ENCODE measurements at regions not wholly inside any gene's neighbourhood (a gene's known extent, or its start where the extent isn't known, plus 50 kb on each side); places are given as distances from the start of the nearest gene placed in this dataset.

- TF ChIP-seq CTCF (IDR thresholded peaks at IDR 0.05; ENCODE audit: low read depth, low read length), result no peak
- Histone ChIP-seq H3K4me1 (no peaks in the 10 kb centered on the region), H3K36me3 (no peaks in the 10 kb centered on the region), H3K27me3 (no peaks in the 10 kb centered on the region), H3K9me3 (no peaks in the 10 kb centered on the region), H3K4me3 (ENCODE audit: low read depth, low read length) (no peak overlapping the region)
- no peak for DNase-seq
Measured at GRCh38 chr3:163915280-163915679, 1163.0 kb downstream of the SI start.

- no peaks in the 10 kb centered on the region for H3K27me3 ChIP-seq
- TF ChIP-seq CTCF (IDR thresholded peaks at IDR 0.05; ENCODE audit: low read depth, low read length), result no peak
- H3K9me3 ChIP-seq, result no peaks in the 10 kb centered on the region
- no peaks in the 10 kb centered on the region for H3K4me1 ChIP-seq
- no peak for DNase-seq
- H3K36me3 ChIP-seq, result no peaks in the 10 kb centered on the region
- H3K4me3 ChIP-seq (ENCODE audit: low read depth, low read length), result no peak overlapping the region
Measured at GRCh38 chr3:163914567-163914966, 1163.7 kb downstream of the SI start.

GRCh38 chr3:163891771-163892170, 1186.5 kb downstream of the SI start:
- Histone ChIP-seq H3K27me3 (no peaks in the 10 kb centered on the region), H3K4me3 (ENCODE audit: low read depth, low read length) (no peak overlapping the region), H3K4me1 (no peaks in the 10 kb centered on the region), H3K36me3 (no peaks in the 10 kb centered on the region), H3K9me3 (no peaks in the 10 kb centered on the region)
- no peak for TF ChIP-seq CTCF (IDR thresholded peaks at IDR 0.05; ENCODE audit: low read depth, low read length)
- DNase-seq, result no peak

GRCh38 chr3:163890661-163891060, 1187.6 kb downstream of the SI start:
- Histone ChIP-seq H3K9me3 (no peaks in the 10 kb centered on the region), H3K27me3 (no peaks in the 10 kb centered on the region), H3K4me1 (no peaks in the 10 kb centered on the region), H3K36me3 (no peaks in the 10 kb centered on the region), H3K4me3 (ENCODE audit: low read depth, low read length) (no peak overlapping the region)
- TF ChIP-seq CTCF (IDR thresholded peaks at IDR 0.05; ENCODE audit: low read depth, low read length), result no peak
- no peak for DNase-seq

- no peak for TF ChIP-seq CTCF (IDR thresholded peaks at IDR 0.05; ENCODE audit: low read depth, low read length)
- H3K4me3 ChIP-seq (ENCODE audit: low read depth, low read length), result no peak overlapping the region
- no peaks in the 10 kb centered on the region for H3K9me3 ChIP-seq
- H3K36me3 ChIP-seq, result no peaks in the 10 kb centered on the region
- no peak for DNase-seq
- H3K27me3 ChIP-seq, result no peaks in the 10 kb centered on the region
- H3K4me1 ChIP-seq, result no peaks in the 10 kb centered on the region
Measured at GRCh38 chr3:163879172-163879571, 1199.1 kb downstream of the SI start.

- no peak for DNase-seq
- Histone ChIP-seq H3K4me1 (no peaks in the 10 kb centered on the region), H3K36me3 (no peaks in the 10 kb centered on the region), H3K4me3 (ENCODE audit: low read depth, low read length) (no peak overlapping the region), H3K27me3 (no peaks in the 10 kb centered on the region), H3K9me3 (no peaks in the 10 kb centered on the region)
- TF ChIP-seq CTCF (IDR thresholded peaks at IDR 0.05; ENCODE audit: low read depth, low read length), result no peak
Measured at GRCh38 chr3:163878396-163878795, 1199.9 kb downstream of the SI start.

Measured in BE2C (cell line).